Central memory CD8-positive, alpha-beta T cell (primary cell): ENCODE measurements at regions not wholly inside any gene's neighbourhood (a gene's known extent, or its start where the extent isn't known, plus 50 kb on each side); places are given as distances from the start of the nearest gene placed in this dataset.

ENCODE experiments used
- ATAC-seq: fragments of 150-1000 bp; cut with Tn5 transposase; replicated peaks from 2 replicates; pipeline ENCODE4 v1.10.0; 2022; ENCODE audit warnings: mild to moderate bottlenecking, moderate FRiP score, moderate number of reproducible peaks; ENCODE audit not compliant: poor library complexity, severe bottlenecking; ENCODE audit errors: extremely low read depth
- DNase-seq, 2 donors: peaks; one replicate each; pipeline ENCODE4 v3.0.0; 2021; ENCODE audit warnings: low spot score in 2 of 2
- H3K27ac Mint-ChIP-seq: one replicate; pipeline ENCODE4 v1.8.0; 2022; ENCODE audit warnings: low read depth, mild to moderate bottlenecking, moderate library complexity, mixed read lengths
- H3K27me3 Mint-ChIP-seq: one replicate; pipeline ENCODE4 v1.8.0; 2022; ENCODE audit warnings: mixed read lengths
- H3K36me3 Mint-ChIP-seq: one replicate; pipeline ENCODE4 v1.8.0; 2022; ENCODE audit warnings: mild to moderate bottlenecking, moderate library complexity, mixed read lengths; ENCODE audit not compliant: insufficient read depth
- H3K4me1 Mint-ChIP-seq: one replicate; pipeline ENCODE4 v1.8.0; 2022; ENCODE audit warnings: mixed read lengths
- H3K4me3 Mint-ChIP-seq: one replicate; pipeline ENCODE4 v1.8.0; 2022; ENCODE audit warnings: mild to moderate bottlenecking, moderate library complexity, mixed read lengths
- H3K9me3 Mint-ChIP-seq: one replicate; pipeline ENCODE4 v1.8.0; 2022; ENCODE audit warnings: mixed read lengths

GRCh38 chr11:70512716-70513115, 114.4 kb downstream of the CTTN start:
- H3K27ac Mint-ChIP-seq, result no peak overlapping the region
- H3K36me3 Mint-ChIP-seq, result no peaks in the 10 kb centered on the region
- H3K4me3 Mint-ChIP-seq, result no peak overlapping the region
- H3K4me1 Mint-ChIP-seq, result no peaks in the 10 kb centered on the region
- H3K9me3 Mint-ChIP-seq, result peaks cover 21% of the 10 kb centered on the region
- H3K27me3 Mint-ChIP-seq, result peaks cover 47% of the 10 kb centered on the region
- DNase-seq, result no peak
- ATAC-seq, result no peak

GRCh38 chr11:70517203-70517602, 118.9 kb downstream of the CTTN start:
- H3K36me3 Mint-ChIP-seq, result no peaks in the 10 kb centered on the region
- no peaks in the 10 kb centered on the region for H3K4me1 Mint-ChIP-seq
- H3K9me3 Mint-ChIP-seq, result peaks cover 17% of the 10 kb centered on the region
- no peak for DNase-seq
- no peak overlapping the region for H3K4me3 Mint-ChIP-seq
- peaks cover 65% of the 10 kb centered on the region for H3K27me3 Mint-ChIP-seq
- H3K27ac Mint-ChIP-seq, result no peak overlapping the region
- ATAC-seq, result no peak

- Mint-ChIP-seq H3K4me3 (no peak overlapping the region), H3K9me3 (peaks cover 7% of the 10 kb centered on the region), H3K27me3 (peaks cover 62% of the 10 kb centered on the region), H3K36me3 (no peaks in the 10 kb centered on the region), H3K27ac (no peak overlapping the region), H3K4me1 (no peaks in the 10 kb centered on the region)
- DNase-seq (no peak), ATAC-seq (no peak)
Measured at GRCh38 chr11:70517988-70518907, 119.9 kb downstream of the CTTN start.

DNA sequence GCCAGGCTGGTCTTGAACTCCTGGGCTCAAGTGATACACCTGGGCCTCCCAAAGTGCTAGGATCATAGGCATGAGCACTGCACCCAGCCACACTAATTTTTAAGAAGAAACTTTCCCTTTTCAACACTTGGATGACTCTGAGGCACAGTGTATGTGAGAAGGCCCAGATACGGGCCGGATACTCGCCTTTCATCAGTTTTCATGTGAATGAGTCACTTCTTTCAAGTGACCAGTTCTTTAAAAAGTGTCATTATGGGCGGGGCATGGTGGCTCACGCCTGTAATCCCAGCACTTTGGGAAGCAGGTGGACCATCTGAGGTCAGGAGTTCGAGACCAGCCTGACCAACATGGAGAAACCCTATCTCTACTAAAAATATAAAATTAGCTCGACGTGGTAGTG, 120.8 kb downstream of the CTTN start:
- no peaks in the 10 kb centered on the region for H3K36me3 Mint-ChIP-seq
- H3K4me1 Mint-ChIP-seq, result no peaks in the 10 kb centered on the region
- no peak overlapping the region for H3K4me3 Mint-ChIP-seq
- ATAC-seq, result no peak
- H3K9me3 Mint-ChIP-seq, result no peaks in the 10 kb centered on the region
- no peak for DNase-seq
- H3K27me3 Mint-ChIP-seq, result peaks cover 61% of the 10 kb centered on the region
- no peak overlapping the region for H3K27ac Mint-ChIP-seq

DNA sequence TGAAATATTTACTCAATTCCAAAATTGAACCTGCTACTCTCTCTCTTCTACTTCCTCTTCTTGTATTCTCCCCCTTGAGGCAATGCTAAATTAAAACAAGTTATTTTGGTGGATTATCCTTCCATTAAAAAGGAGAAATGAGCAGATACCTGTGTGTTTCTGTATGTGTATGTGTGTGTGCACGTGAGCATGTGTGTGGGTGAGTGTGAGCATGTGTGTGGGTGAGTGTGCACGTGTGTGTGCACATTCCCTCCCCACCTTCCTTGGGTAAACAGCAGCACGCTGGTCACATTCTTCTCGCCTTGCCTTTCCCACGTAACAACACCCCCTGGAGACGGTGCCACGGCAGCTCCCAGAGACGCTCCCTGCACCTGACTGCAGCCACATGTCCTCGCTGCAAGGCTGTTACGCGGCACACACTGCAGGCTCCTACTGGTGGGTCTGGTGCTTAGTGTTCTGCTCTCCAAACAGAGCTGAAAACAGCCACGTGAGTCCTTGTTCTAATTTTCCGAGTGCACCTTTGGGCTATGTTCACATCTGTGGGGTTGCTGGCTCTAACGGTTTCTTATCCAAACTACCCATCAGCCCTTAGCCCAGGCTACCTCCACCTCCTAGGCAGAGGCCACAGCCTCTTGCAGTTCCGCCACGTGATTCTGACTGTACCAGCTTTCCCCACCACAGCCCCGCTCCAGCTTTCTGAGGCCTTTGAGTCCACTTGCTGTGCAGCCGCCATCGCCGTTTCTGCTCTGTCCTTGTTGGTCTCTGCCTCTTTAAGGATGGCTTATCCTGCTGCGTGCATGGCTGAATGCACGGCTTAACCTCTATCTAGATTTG, 123.4 kb downstream of the CTTN start:
- Mint-ChIP-seq H3K4me1 (no peaks in the 10 kb centered on the region), H3K36me3 (no peaks in the 10 kb centered on the region), H3K9me3 (no peaks in the 10 kb centered on the region), H3K27me3 (peaks cover 46% of the 10 kb centered on the region), H3K27ac (no peak overlapping the region), H3K4me3 (no peak overlapping the region)
- ATAC-seq, result no peak
- DNase-seq, result no peak

DNA sequence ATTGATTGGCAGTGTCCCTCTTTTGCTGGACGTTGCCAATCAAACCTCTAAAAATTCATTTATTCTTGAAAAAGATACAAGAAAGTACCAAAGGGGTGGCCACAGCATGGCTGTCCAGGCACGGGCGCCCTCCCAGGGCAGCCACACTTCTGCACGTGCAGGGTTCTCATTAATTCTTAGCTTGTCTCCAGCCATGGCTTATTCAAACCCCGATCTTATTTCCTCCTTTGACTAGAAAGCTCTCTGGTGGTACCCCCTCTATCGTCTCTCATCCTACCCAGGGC, 123.9 kb downstream of the CTTN start:
- Mint-ChIP-seq H3K27me3 (peaks cover 50% of the 10 kb centered on the region), H3K27ac (no peak overlapping the region), H3K4me3 (no peak overlapping the region), H3K4me1 (no peaks in the 10 kb centered on the region), H3K9me3 (no peaks in the 10 kb centered on the region), H3K36me3 (no peaks in the 10 kb centered on the region)
- DNase-seq, result no peak
- ATAC-seq, result no peak

- ATAC-seq (no peak), DNase-seq (no peak)
- Mint-ChIP-seq H3K36me3 (no peaks in the 10 kb centered on the region), H3K9me3 (no peaks in the 10 kb centered on the region), H3K27me3 (peaks cover 51% of the 10 kb centered on the region), H3K4me1 (no peaks in the 10 kb centered on the region), H3K4me3 (no peak overlapping the region), H3K27ac (no peak overlapping the region)
Measured at GRCh38 chr11:70522593-70523311, 124.4 kb downstream of the CTTN start.

- no peak for DNase-seq
- H3K27ac Mint-ChIP-seq, result no peak overlapping the region
- peaks cover 51% of the 10 kb centered on the region for H3K27me3 Mint-ChIP-seq
- H3K9me3 Mint-ChIP-seq, result no peaks in the 10 kb centered on the region
- no peaks in the 10 kb centered on the region for H3K36me3 Mint-ChIP-seq
- no peak for ATAC-seq
- no peaks in the 10 kb centered on the region for H3K4me1 Mint-ChIP-seq
- H3K4me3 Mint-ChIP-seq, result no peak overlapping the region
Measured at GRCh38 chr11:70523384-70524095, 125.2 kb downstream of the CTTN start.

DNA sequence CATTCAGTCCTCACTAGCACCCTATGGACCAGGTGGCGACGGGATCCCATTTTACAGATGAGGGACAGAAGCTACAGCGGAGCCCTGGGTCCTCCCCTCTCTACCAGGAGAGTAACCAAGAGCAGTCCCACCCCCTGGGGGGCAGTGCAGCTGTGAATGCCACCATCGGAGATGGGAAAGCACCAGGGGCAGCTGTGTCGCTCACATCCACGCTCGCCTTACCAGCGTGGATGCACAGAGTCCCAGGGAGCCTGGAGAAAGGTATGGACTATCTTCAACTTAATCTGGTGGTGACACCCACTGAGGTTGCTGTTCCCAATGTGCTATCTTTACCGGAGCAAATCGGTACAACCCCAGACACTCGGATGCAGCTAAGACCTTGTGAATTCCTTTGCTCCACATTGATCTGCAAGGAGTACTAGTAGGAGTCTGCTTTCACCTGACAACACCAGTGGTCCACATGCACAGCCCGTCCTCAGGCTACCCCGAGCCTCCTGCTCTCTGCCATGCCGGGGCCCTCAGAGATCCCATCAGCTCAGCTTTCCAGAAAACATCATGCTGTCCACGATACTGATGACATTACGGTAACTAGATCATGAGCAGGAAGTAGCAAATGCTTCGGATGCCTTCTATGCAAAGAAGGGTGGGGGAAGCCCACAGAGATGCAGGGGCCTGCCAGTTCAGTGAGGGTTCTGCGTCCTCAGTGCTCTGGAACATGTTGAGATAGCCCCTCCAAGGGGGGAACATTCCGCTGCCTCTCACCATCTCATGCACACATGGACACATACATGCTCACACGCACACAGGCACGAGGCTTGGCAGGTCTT, 126.0 kb downstream of the CTTN start:
- H3K27me3 Mint-ChIP-seq, result peaks cover 51% of the 10 kb centered on the region
- no peak overlapping the region for H3K4me3 Mint-ChIP-seq
- no peaks in the 10 kb centered on the region for H3K36me3 Mint-ChIP-seq
- ATAC-seq, result no peak
- no peak for DNase-seq
- H3K27ac Mint-ChIP-seq, result no peak overlapping the region
- H3K4me1 Mint-ChIP-seq, result no peaks in the 10 kb centered on the region
- H3K9me3 Mint-ChIP-seq, result no peaks in the 10 kb centered on the region

GRCh38 chr11:70525006-70525405, 126.7 kb downstream of the CTTN start:
- H3K27me3 Mint-ChIP-seq, result peaks cover 51% of the 10 kb centered on the region
- no peak overlapping the region for H3K4me3 Mint-ChIP-seq
- H3K36me3 Mint-ChIP-seq, result no peaks in the 10 kb centered on the region
- DNase-seq (no peak), ATAC-seq (no peak)
- H3K27ac Mint-ChIP-seq, result no peak overlapping the region
- H3K9me3 Mint-ChIP-seq, result no peaks in the 10 kb centered on the region
- no peaks in the 10 kb centered on the region for H3K4me1 Mint-ChIP-seq

- H3K9me3 Mint-ChIP-seq, result no peaks in the 10 kb centered on the region
Measured at GRCh38 chr11:70525466-70525865, 127.1 kb downstream of the CTTN start.

More at GRCh38 chr11:70525466-70525865, 127.1 kb downstream of the CTTN start:
- H3K36me3 Mint-ChIP-seq, result no peaks in the 10 kb centered on the region
- ATAC-seq (no peak), DNase-seq (no peak)
- H3K4me1 Mint-ChIP-seq, result no peaks in the 10 kb centered on the region
- H3K4me3 Mint-ChIP-seq, result no peak overlapping the region
- H3K27ac Mint-ChIP-seq, result no peak overlapping the region
- peaks cover 47% of the 10 kb centered on the region for H3K27me3 Mint-ChIP-seq
